Memory B cell (primary cell): ENCODE measurements at regions not wholly inside any gene's neighbourhood (a gene's known extent, or its start where the extent isn't known, plus 50 kb on each side); places are given as distances from the start of the nearest gene placed in this dataset.

Experiments
- ATAC-seq: fragments of 150-1000 bp; cut with Tn5 transposase; 2 replicates; pipeline ENCODE4 v1.10.0; 2021; ENCODE audit warnings: low read depth, mild to moderate bottlenecking, moderate library complexity
- DNase-seq, 2 donors: peaks; one replicate each; pipeline ENCODE4 v3.0.0; 2022; ENCODE audit warnings: low spot score in 2 of 2
- H3K27ac Mint-ChIP-seq: one replicate; pipeline ENCODE4 v1.8.0; 2022; ENCODE audit warnings: mild to moderate bottlenecking, moderate library complexity, mixed read lengths
- H3K27me3 Mint-ChIP-seq: one replicate; pipeline ENCODE4 v1.8.0; 2022; ENCODE audit warnings: mixed read lengths
- H3K36me3 Mint-ChIP-seq: one replicate; pipeline ENCODE4 v1.8.0; 2022; ENCODE audit warnings: mild to moderate bottlenecking, mixed read lengths
- H3K4me1 Mint-ChIP-seq: one replicate; pipeline ENCODE4 v1.8.0; 2022; ENCODE audit warnings: mixed read lengths
- H3K4me3 Mint-ChIP-seq: one replicate; pipeline ENCODE4 v1.8.0; 2022; ENCODE audit warnings: mild to moderate bottlenecking, moderate library complexity, mixed read lengths
- H3K9me3 Mint-ChIP-seq: one replicate; pipeline ENCODE4 v1.8.0; 2022; ENCODE audit warnings: mixed read lengths

- H3K27ac Mint-ChIP-seq, result no peak overlapping the region
- no peaks in the 10 kb centered on the region for H3K27me3 Mint-ChIP-seq
- H3K36me3 Mint-ChIP-seq, result no peaks in the 10 kb centered on the region
- H3K9me3 Mint-ChIP-seq, result no peaks in the 10 kb centered on the region
- no peak for ATAC-seq
- no peak overlapping the region for H3K4me3 Mint-ChIP-seq
- no peaks in the 10 kb centered on the region for H3K4me1 Mint-ChIP-seq
- DNase-seq, result no peak
These were observed 993.3 kb upstream of the TMEM132C start for GRCh38 chr12:127273626-127274025.

- DNase-seq, result no peak
- Mint-ChIP-seq H3K4me1 (no peaks in the 10 kb centered on the region), H3K36me3 (no peaks in the 10 kb centered on the region), H3K4me3 (no peak overlapping the region), H3K27ac (no peak overlapping the region), H3K27me3 (no peaks in the 10 kb centered on the region), H3K9me3 (peaks cover 1% of the 10 kb centered on the region)
- no peak for ATAC-seq
These were observed 991.6 kb upstream of the TMEM132C start for GRCh38 chr12:127275416-127275815.

DNA sequence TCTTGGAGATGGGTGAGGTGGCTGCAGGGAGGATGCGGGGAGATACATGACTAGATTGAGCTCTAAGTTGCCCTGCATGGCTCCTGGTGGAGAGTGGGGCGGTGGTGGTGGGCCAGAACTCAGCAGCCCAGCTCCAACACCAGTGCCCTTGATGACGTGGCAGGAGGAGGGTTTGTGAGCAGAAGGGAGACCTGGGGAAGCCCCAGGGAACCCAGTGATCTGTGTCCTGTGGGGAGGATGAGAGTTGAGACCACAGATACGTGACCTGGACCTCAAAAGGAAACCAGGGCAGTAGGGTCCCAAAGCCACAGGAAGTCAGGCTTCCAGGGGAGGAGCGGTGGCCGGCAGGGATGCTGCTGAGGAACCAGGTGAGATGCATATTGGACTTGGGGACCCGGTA lies 989.1 kb upstream of the TMEM132C start:
- no peaks in the 10 kb centered on the region for H3K36me3 Mint-ChIP-seq
- ATAC-seq (no peak), DNase-seq (no peak)
- no peak overlapping the region for H3K27ac Mint-ChIP-seq
- H3K27me3 Mint-ChIP-seq, result no peaks in the 10 kb centered on the region
- H3K9me3 Mint-ChIP-seq, result peaks cover 2% of the 10 kb centered on the region
- H3K4me1 Mint-ChIP-seq, result no peaks in the 10 kb centered on the region
- no peak overlapping the region for H3K4me3 Mint-ChIP-seq

DNA sequence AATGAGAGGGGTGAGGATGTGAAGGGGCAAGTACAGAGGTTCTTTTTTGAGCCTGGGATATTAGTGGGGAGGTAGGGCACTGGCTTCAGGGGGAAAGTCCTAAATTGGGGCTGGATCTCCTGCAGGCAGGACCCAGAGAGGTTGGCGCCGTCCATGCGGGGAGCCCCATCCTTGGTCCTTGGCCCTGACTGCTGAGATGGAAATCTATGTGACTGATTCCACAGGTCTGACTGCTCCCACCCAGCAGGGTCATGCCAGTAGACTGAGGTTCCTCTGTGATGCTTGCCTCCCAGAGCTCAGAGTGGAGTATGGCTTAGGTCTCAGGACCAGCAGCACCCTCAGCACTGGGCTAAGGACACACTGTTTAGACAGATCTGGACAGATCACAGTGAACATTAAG lies 988.6 kb upstream of the TMEM132C start:
- ATAC-seq, result no peak
- Mint-ChIP-seq H3K4me1 (no peaks in the 10 kb centered on the region), H3K27ac (no peak overlapping the region)

GRCh38 chr12:127280393-127281275 lies 986.3 kb upstream of the TMEM132C start:
- Mint-ChIP-seq H3K27me3 (no peaks in the 10 kb centered on the region), H3K9me3 (peaks cover 4% of the 10 kb centered on the region), H3K4me1 (no peaks in the 10 kb centered on the region), H3K27ac (no peak overlapping the region), H3K4me3 (no peak overlapping the region), H3K36me3 (no peaks in the 10 kb centered on the region)
- ATAC-seq, result no peak
- peak in 1 of 2 donors; percentile 13 for DNase-seq

More for the DNA sequence above, 988.6 kb upstream of the TMEM132C start:
- Mint-ChIP-seq H3K27me3 (no peaks in the 10 kb centered on the region), H3K36me3 (no peaks in the 10 kb centered on the region), H3K9me3 (peaks cover 2% of the 10 kb centered on the region), H3K4me3 (no peak overlapping the region)
- DNase-seq, result no peak

DNA sequence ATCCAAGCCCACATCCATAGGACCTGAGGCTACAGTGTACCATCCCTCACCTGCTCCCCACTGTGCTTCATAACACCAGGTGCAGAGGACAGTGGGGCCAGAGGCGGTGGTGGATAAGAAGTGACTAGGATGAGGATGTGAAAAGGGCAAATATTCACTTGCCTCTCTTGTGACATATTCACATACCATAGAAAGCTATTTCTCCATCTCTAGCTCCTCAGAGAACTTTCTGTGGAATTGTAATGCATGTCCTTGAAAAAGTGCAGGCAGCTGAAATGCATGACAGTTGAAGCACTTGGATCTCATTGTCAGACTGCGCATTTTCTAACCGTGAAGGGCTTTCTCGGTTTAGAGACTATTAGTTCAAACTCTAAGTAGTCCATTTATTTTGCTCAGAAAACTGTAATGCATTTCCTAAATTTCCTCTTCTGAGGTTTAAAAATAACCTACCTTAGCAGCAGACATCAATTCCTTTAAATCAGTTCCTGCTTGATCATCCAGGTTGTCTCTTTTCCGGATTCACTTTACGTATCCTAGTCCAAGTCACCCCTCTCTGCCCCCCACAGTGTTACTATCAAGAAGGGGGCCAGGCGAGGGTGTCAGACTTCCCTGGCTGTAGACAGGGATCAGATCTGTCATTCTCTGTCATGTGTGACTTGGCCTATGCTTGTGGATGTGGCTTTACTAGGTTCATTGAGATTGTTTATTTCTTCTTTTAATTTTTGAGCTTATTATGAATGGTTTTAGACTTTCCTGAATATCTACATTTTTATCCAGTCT lies 984.0 kb upstream of the TMEM132C start:
- no peak for ATAC-seq
- H3K4me3 Mint-ChIP-seq, result no peak overlapping the region
- no peaks in the 10 kb centered on the region for H3K4me1 Mint-ChIP-seq
- DNase-seq, result no peak
- H3K36me3 Mint-ChIP-seq, result no peaks in the 10 kb centered on the region
- no peaks in the 10 kb centered on the region for H3K27me3 Mint-ChIP-seq
- no peak overlapping the region for H3K27ac Mint-ChIP-seq
- peaks cover 5% of the 10 kb centered on the region for H3K9me3 Mint-ChIP-seq

DNA sequence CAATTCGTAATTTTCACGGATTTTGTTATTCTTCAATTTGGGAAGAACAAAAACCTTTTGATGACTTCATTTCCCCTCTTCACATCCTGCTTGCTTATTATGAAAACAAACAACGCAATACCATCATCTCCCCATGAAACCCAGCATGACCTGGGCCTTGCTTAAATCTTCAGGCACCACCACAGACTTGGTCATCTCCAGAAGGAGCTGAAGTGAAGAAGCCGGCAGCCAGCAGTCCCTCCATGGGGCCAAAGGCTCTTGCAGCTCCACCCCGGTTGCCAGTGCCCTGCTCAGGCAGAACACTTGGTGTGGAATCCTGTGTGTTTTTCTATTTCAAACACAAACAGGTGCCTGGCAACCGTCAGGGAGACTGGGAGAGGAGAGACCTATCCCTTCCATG lies 982.9 kb upstream of the TMEM132C start:
- Mint-ChIP-seq H3K4me1 (no peaks in the 10 kb centered on the region), H3K27ac (no peak overlapping the region), H3K27me3 (no peaks in the 10 kb centered on the region), H3K9me3 (peaks cover 5% of the 10 kb centered on the region), H3K36me3 (no peaks in the 10 kb centered on the region), H3K4me3 (no peak overlapping the region)
- ATAC-seq, result no peak
- DNase-seq, result no peak

GRCh38 chr12:127284870-127285431 lies 982.0 kb upstream of the TMEM132C start:
- DNase-seq (no peak), ATAC-seq (no peak)
- H3K27ac Mint-ChIP-seq, result no peak overlapping the region
- peaks cover 5% of the 10 kb centered on the region for H3K9me3 Mint-ChIP-seq
- no peaks in the 10 kb centered on the region for H3K27me3 Mint-ChIP-seq
- no peaks in the 10 kb centered on the region for H3K36me3 Mint-ChIP-seq
- no peaks in the 10 kb centered on the region for H3K4me1 Mint-ChIP-seq
- no peak overlapping the region for H3K4me3 Mint-ChIP-seq

GRCh38 chr12:127286281-127286680 lies 980.7 kb upstream of the TMEM132C start:
- Mint-ChIP-seq H3K9me3 (peaks cover 5% of the 10 kb centered on the region), H3K4me1 (no peaks in the 10 kb centered on the region), H3K27me3 (no peaks in the 10 kb centered on the region), H3K4me3 (no peak overlapping the region), H3K27ac (no peak overlapping the region), H3K36me3 (no peaks in the 10 kb centered on the region)
- ATAC-seq (no peak), DNase-seq (no peak)

DNA sequence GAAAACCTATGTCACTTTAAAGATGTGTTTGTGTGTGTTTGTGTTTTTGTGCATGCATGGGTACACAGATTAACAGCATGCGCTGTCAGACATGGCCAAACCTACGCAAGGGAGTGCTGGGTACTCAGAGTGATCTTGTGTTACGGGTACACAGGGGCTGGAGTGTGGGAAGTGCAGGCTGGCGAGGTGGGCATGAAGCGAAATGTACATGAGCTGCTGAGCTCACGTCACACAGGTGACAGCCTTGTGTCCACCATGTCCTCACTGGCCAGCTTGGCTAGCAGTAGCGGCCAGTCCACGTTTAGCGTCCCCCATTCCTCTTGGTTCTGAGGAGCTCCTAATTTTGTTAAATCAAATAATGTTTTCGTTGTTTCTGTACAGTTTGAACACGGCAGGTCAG lies 979.7 kb upstream of the TMEM132C start:
- Mint-ChIP-seq H3K9me3 (peaks cover 5% of the 10 kb centered on the region), H3K4me3 (no peak overlapping the region), H3K27me3 (no peaks in the 10 kb centered on the region), H3K36me3 (no peaks in the 10 kb centered on the region), H3K27ac (no peak overlapping the region), H3K4me1 (no peaks in the 10 kb centered on the region)
- no peak for DNase-seq
- ATAC-seq, result no peak

DNA sequence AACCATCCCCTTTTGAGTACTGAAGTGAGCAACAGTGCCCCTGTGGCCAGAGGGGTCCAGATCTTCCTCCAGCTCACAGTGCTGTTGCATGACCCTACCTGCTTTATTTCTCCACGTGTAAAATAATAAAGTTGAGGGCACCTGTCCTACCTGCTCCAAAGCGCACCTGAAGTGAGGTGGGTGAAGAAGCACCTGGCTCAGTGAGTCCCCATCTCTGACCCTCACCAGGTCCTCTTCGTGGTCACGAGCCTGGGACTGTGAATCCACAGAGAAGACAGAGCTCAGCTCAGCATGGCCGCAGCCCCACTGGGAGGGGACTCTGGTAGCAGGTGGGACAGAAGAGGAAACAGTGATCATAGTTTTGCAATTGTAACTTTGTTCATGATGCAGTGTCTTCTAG lies 976.7 kb upstream of the TMEM132C start:
- H3K27me3 Mint-ChIP-seq, result peaks cover 2% of the 10 kb centered on the region
- no peak overlapping the region for H3K4me3 Mint-ChIP-seq
- DNase-seq (no peak), ATAC-seq (no peak)
- peaks cover 6% of the 10 kb centered on the region for H3K9me3 Mint-ChIP-seq
- no peaks in the 10 kb centered on the region for H3K4me1 Mint-ChIP-seq
- H3K36me3 Mint-ChIP-seq, result no peaks in the 10 kb centered on the region
- H3K27ac Mint-ChIP-seq, result no peak overlapping the region

GRCh38 chr12:127292736-127293135 lies 974.2 kb upstream of the TMEM132C start:
- Mint-ChIP-seq H3K9me3 (peaks cover 5% of the 10 kb centered on the region), H3K27ac (no peak overlapping the region), H3K4me3 (no peak overlapping the region), H3K4me1 (no peaks in the 10 kb centered on the region), H3K36me3 (no peaks in the 10 kb centered on the region), H3K27me3 (peaks cover 3% of the 10 kb centered on the region)
- no peak for DNase-seq
- ATAC-seq, result no peak

DNA sequence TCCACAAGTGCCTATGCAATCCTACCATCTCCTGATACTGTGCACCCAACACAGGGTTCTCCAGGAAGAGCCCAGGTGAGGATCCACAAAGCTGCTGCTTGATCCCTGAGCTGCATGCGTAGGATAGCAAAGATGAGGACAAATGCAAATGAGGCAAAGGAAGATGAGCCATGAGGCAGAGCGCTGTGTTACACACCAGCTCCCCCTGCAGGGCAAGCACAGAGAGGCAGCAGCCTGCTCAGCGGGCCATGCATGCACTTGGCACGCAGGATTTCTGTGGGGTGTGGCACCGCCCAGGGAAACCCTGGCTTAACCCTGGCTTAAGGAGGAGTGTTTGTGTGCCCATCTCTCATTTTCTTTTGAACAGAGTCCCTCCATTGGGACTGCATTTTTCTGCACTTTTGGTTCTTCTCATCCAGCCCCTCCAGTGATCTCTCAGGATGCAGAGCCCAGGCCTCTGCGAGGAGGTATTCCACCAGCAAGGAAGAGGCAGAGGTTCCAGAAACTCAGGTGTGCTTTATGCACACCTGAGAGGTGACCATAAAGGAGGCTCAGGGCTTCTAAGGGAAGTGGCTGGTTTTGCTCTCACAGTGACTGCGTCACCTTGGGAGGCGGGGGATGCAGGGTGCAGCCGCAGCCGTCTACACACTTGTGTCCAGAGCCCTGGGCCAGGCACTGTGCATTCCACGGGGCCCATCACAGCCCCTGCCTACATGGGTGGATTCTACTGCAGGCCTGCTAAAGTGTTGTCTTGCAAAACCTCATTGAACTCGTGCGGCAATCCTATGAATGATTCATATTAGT lies 973.3 kb upstream of the TMEM132C start:
- Mint-ChIP-seq H3K4me1 (no peaks in the 10 kb centered on the region), H3K4me3 (no peak overlapping the region), H3K27ac (no peak overlapping the region), H3K27me3 (peaks cover 3% of the 10 kb centered on the region), H3K36me3 (no peaks in the 10 kb centered on the region), H3K9me3 (peaks cover 5% of the 10 kb centered on the region)
- no peak for DNase-seq
- ATAC-seq, result no peak
